GM18517 (cell line): ENCODE measurements at regions not wholly inside any gene's neighbourhood (a gene's known extent, or its start where the extent isn't known, plus 50 kb on each side); places are given as distances from the start of the nearest gene placed in this dataset.
"Not testable (repeated sequence)": the region's sequence is repeated elsewhere in the genome, so short reads cannot be mapped to it uniquely, and the experiment has no call there.

Experiments
- ATAC-seq: cut with Tn5 transposase; IDR thresholded peaks from one replicate; pipeline ENCODE4 v1.9.1; 2021; ENCODE audit warnings: mild to moderate bottlenecking, moderate library complexity; ENCODE audit not compliant: unreplicated experiment

GRCh38 chr7:67301667-67302066 lies 305.0 kb downstream of the TYW1 start:
- ATAC-seq: no peak

- peak; percentile 89 for ATAC-seq
Measured at GRCh38 chr7:67302113-67303039, 305.7 kb downstream of the TYW1 start.

GRCh38 chr7:67304846-67305245 lies 308.2 kb downstream of the TYW1 start:
- not testable (repeated sequence) for ATAC-seq

GRCh38 chr7:67306331-67306730 lies 309.7 kb downstream of the TYW1 start:
- no peak for ATAC-seq

- ATAC-seq: no peak
Measured at GRCh38 chr7:67309764-67310549, 313.3 kb downstream of the TYW1 start.

- no peak for ATAC-seq
Measured at GRCh38 chr7:67311901-67312300, 315.3 kb downstream of the TYW1 start.

- no peak for ATAC-seq
Measured at GRCh38 chr7:67313213-67313612, 316.6 kb downstream of the TYW1 start.

GRCh38 chr7:67316902-67317301 lies 320.3 kb downstream of the TYW1 start:
- not testable (repeated sequence) for ATAC-seq

GRCh38 chr7:67328257-67328656 lies 331.6 kb downstream of the TYW1 start:
- not testable (repeated sequence) for ATAC-seq

GRCh38 chr7:67335165-67335564 lies 338.5 kb downstream of the TYW1 start:
- ATAC-seq: not testable (repeated sequence)

- ATAC-seq: not testable (repeated sequence)
Measured at GRCh38 chr7:67335663-67336062, 339.0 kb downstream of the TYW1 start.

- ATAC-seq: not testable (repeated sequence)
Measured at GRCh38 chr7:67338545-67338944, 341.9 kb downstream of the TYW1 start.

- ATAC-seq: no peak
Measured at GRCh38 chr7:67341153-67341768, 344.6 kb downstream of the TYW1 start.

GRCh38 chr7:67343114-67343513 lies 346.5 kb downstream of the TYW1 start:
- ATAC-seq: no peak

GRCh38 chr7:67343572-67343971 lies 346.9 kb downstream of the TYW1 start:
- ATAC-seq: no peak

GRCh38 chr7:67344481-67345193 lies 348.0 kb downstream of the TYW1 start:
- no peak for ATAC-seq

GRCh38 chr7:67346126-67346525 lies 349.5 kb downstream of the TYW1 start:
- no peak for ATAC-seq

- ATAC-seq: no peak
Measured at GRCh38 chr7:67346876-67347275, 350.2 kb downstream of the TYW1 start.

- ATAC-seq: no peak
Measured at GRCh38 chr7:67348171-67348570, 351.5 kb downstream of the TYW1 start.

- not testable (repeated sequence) for ATAC-seq
Measured at GRCh38 chr7:67357653-67358052, 361.0 kb downstream of the TYW1 start.

GRCh38 chr7:67358316-67358715 lies 361.7 kb downstream of the TYW1 start:
- not testable (repeated sequence) for ATAC-seq
